GM19455 (cell line): ENCODE measurements at regions not wholly inside any gene's neighbourhood (a gene's known extent, or its start where the extent isn't known, plus 50 kb on each side); places are given as distances from the start of the nearest gene placed in this dataset.

ENCODE experiments used
- ATAC-seq: cut with Tn5 transposase; IDR thresholded peaks from one replicate; pipeline ENCODE4 v1.9.1; 2021; ENCODE audit not compliant: unreplicated experiment

DNA sequence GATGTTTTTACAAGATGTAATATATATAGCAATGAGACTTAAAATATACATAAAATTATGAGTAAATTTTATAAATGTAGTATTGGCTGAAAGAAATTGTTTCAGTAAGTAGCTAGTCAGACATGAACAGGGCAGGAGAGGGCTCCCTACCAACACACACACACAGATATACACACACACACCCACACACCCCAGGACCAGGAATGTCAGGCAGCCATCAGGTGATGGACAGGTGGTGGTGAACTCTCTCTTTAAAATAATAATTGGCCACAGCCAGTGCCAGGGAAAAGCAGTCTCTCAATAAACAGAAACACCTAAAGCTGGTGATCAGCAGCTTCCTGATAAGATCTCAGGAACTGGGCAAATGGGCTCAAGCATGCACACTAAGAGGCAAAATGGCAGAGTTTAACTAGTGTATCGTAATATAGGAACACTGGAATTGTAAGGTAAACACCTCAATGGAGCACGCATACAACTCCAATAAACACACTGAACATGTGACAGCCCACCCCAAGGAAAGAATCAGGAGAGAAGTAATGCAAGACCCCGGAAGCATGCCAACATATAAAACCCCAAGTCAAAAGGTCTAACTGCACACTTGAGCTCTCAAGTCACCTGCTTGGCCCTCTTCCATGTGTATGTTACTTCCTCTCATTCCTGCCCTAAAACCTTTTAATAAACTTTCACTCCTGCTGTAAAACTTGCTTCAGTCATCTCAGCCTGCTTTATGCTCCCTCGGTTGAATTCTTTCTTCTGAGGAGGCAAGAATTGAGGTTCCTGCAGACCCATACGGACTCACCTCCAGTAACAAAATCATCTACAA, 1034.1 kb upstream of the SEMA6D start:
- no peak for ATAC-seq

DNA sequence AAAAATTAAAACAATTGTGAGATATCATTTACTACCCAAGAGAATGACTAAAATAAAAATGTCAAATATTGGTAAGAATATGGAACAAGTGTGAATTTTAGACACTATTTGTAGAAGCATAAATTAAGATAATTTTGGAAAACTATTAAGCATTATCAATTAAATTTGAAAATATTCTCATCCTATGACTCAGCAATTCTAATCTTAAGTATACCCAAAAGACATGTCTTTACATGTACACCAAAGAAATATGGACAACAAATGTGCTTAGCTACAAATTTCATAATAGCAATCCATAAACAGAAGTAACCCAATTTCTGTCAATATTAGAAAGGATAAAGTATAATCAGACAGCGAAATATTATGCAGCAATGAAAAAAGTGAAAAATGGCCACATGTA, 1032.2 kb upstream of the SEMA6D start:
- ATAC-seq, result no peak

DNA sequence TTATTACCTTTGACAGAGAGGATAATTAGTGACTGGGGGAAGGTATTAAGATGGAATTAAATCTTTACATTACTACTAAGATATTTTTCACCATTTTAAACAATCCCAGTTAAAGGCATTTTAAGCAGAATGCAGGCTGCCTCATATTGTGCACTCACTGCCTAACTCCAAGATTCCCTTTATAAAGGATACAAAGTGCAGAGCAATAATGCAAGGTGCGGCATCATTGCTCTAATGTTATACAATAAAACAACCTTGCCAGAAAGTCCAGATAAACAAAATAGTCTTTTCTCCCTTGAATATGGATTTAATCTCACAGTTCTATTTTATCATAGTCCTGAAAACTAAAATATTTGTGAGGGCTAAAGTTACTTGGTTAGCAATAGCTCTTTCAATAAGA, 1031.6 kb upstream of the SEMA6D start:
- no peak for ATAC-seq

DNA sequence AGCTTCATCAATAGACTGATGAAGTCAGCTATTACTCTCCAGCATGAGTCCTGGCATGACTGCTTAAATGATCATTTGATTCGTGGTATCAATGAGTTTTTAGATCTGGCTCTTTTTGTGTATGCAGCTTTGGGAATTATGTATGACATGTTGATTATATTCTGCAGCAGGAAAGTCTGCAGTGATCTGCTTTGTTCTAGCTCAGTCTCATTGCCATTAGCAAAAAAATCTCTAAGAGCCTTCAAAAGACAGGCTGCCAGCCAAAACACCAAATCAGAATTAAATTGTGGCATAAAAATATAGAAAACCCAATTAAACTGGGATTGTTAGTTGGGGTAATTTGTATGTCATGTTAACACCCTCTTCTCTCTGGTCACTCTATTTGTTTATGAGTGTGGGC, 1021.0 kb upstream of the SEMA6D start:
- ATAC-seq, result no peak

DNA sequence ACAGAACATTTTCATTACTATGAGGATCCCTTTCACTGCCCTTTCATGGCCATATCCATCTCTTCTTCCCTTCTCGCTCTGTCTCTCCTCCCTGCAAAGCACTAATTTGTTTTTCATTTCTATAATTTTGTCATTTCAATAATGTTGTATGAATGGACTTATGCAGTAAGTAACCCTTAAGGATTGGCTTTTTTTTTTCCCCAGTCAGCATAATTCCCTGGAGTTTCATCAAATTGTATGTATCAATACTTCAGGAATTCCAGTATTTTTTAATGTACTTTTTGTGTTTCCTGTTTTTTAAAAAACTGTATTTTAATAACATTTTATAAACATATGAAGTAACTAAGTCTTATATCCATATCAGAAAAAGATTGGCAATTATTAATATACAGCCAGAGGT, 1016.0 kb upstream of the SEMA6D start:
- ATAC-seq, result no peak

DNA sequence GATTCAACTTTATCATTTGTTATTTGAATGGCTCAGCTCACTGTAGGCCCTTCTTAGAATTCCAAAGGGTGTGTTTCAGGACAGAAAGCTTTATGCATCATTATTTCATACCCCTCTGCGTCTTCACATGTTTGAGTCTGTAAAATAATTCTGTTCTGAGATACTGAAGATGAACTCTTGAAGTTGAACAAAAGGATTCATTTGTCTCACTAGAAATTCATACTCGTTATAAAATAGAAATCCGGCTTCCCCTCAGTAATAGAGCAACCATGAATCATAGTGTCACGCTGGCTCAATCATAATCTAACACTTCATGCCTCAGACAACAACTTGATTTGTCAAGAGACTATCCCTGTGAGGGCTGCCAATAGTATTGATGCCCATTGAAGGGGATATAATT, 1015.4 kb upstream of the SEMA6D start:
- ATAC-seq, result no peak

DNA sequence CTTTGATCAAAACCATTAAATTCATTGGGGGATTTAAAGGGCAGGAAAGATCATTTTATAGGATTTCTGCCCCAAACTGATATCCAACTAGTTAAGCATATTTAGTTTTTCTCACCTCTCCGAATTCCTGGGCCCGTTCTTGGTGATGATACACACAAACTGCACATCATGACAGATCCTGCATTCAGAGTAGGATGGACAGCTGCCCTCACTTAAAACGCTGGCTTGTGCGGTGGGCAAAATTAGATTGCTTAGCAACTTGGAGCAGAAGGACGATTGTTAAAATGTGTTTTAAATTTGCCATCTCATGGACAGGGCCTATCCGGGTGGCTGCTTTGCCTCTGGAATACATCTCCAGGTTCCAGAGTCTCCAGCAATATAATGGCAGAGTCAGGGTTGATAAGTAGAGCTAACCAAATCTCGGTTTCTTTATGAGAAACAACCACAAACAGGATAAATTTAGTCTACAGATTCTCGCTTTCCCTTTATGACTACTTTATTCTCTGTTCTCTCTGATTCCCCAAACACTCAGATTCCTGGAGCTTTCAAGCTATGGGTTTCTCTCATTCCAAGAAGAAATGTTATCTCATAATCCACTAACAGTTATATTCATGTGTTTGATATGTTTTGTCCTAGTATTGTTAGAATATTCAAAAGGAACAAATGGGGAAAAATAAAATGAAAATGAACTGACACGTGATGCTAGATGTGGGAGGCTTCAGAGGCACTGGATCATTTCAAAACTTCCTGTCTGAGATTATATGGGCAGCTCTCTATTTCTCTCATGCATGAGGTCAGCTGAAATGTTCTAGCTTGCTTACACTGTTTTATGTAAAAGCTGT, 1014.1 kb upstream of the SEMA6D start:
- no peak for ATAC-seq

DNA sequence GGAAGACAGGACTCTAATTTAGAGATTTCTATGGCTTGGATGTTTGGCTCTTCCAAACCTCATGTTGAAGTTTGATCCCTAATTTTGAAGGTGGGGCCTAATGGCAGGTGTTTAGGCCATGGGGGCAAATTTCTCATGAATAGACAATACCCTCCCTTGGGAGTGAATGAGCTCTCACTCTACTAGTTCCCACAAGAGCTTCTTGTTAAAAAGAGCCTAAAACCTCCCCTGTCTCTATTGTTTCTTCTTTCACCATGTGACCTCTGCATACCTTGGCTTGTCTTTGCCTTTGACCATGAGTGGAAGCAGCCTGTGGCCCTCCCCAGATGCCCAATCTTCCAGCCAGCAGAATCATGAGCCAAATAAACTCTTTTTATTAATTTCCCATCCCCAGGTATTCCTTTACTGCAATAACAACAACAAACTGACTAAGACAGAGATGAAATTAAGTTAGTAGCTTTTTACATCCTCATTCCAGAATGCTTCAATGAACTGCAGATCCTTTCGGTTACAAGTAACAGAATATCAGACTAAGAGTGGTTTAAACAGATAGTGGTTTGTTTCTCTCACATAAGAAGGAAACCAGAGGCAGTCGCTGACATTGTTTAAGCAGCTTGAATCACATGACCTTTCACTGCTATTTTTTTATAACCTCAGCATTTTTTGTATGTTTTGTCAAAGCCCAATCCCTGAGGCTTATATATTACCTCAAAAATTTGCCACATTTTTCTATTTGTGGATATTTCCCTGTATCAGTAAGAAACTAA, 1013.3 kb upstream of the SEMA6D start:
- ATAC-seq, result no peak

DNA sequence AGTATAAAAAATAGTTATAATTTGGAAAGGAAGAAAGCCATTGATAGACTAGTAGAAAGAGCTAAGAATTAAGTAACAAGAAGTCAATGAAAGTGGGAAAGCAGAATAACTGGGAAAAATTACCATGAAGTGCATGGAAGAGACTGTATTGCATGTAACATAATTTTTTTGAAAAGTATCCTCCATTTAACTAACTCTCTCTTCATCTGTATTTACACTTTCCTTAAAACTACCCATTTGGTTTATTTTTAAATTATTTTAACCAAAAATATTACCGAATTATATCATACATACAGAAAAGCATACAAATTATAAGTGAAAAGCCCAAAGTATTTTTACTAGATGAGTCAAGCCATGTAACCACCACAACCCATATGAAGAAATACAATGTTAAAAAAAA, 1009.9 kb upstream of the SEMA6D start:
- ATAC-seq, result no peak

DNA sequence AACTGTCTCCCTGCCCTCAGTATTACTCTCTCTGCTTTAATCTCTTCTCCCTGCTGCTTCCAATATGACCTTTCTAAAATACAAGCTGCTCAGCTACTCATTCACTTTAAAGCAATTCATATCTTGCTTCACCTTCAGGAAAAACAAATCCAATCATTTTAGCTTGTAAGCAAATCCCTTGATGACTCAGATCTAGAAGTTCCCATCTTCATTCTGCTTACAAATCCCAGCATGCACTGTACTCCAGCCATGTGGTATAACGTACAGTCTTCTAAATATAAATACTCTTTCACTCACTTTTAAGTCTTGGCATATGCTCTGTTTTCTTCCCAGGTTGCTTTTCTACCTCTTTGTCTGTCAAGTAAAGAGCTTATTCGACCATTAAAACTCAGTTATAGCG, 1009.1 kb upstream of the SEMA6D start:
- ATAC-seq, result no peak

DNA sequence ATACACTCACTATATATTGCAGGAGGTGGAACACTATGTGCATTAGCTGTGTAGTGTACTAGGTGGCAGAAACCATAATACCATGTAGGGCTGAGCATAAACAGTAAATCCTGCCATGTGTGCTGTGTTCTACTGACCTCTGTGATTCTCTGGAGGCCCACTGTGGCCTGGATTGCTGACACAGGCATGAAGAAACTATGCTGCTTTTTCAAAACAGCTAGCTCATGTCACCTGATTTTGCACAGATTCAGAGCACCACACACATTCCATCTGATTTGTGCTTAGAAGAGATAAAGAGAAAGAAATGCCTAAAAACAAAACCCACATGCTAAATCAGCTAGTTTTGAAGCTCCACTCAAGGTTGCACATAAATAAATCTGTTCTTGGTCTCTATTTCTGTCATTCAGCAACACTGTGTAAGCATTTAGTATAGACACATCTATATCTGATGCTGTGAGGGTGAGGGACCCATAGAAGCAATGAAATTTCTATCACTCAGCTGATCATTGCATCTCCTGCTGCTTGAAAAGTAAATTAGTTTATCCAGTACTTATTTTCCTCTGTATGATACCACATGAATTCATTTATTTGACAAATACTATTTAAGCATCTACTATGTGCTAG, 1007.7 kb upstream of the SEMA6D start:
- ATAC-seq, result no peak

DNA sequence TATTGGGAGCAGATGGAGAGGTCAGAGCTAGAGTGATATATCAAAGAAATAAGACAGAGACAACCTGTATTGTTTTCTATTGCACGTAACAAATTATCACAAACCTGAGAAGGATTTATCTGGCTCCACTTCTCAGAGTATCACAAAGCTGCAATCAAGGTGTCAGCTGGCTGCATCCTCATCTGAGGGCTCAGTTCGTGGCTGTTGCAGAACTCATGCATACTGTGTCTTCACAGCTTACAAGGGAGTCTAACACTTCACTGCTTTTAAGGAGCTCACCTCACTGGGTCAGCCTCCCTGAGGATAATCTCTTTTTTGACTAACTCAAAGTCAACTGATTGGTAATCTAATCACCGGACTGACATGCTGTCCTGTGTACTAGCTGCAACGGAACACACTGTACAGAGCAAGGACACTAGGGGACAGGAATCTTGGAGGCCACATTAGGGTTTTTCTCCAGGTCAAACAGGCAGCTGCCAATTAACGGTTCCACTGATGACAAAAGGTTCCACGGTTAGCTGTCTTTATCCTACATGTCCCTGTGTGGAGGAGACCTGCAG, 1006.8 kb upstream of the SEMA6D start:
- no peak for ATAC-seq

DNA sequence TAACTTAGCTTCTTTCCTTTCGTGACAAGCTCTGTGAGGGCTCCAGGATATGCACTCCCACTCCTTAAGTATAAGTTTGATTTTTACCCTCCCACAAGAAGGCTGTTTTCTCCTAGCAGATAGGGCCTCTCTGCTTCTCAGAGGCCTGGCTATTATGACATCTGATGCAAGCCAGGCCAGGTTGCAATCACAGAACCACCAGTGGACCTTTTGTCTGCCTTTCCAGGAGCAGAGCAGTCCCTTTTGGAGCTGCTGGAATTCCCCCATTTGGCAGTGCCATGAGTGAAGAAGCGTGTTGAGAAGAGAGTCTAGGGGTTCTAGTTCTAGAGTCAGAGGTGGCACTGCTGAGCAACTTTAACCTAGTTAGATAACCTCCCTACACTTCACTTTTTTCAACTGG, 1004.3 kb upstream of the SEMA6D start:
- ATAC-seq, result no peak

DNA sequence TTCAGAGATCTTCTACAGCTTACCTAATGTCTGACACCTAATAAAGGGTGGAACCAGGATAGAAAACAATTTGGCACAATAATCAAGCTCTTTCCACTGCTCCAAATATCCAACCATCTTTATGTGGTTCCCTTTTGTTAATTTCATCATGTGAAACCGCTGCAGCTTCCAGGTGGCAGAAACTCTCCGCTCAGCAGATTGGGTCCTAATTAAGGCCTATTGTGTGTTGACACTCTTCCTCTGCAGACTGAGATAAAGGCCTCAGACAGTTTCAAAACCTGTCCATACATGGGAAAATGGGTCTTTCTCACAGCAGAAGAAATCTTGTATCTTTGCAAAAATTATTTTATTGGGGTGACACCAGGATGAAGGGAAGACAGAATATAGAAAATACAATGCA, 1002.4 kb upstream of the SEMA6D start:
- ATAC-seq, result no peak

DNA sequence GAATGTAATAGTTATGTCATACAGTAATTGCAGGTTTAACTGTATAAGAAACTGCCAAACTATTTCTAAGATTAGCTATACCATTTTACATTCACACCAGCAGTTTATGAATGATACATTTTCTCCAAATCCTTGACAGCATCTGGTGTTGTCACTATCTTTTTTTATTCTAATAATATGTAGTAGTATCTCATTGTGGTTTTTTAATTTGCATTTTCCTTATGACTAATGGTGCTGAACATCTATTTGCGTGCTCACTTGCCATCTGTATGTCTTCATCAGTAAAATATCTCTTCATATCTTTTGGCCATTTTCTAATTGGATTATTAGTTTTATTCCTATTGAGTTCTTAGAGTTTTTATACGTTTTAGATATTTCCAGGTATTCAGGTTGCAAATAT, 994.0 kb upstream of the SEMA6D start:
- ATAC-seq, result no peak

DNA sequence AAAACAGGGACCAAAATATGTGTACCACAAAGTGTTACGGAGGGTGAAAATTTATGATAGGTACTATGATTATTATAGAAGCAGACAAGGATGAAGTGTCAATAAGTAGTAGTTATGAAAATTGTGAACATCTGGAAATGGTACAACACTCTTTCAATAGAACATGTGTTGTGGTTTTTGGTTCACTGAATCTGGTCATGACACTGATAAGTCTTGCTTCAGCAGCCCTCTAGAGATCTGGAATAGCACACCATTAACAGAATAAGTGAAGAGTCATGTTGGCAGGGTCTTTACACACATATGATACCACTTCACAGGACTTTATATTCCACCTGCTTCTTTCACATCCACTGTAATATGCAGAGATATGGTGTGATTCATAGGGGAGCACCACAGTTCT, 985.2 kb upstream of the SEMA6D start:
- ATAC-seq, result no peak

DNA sequence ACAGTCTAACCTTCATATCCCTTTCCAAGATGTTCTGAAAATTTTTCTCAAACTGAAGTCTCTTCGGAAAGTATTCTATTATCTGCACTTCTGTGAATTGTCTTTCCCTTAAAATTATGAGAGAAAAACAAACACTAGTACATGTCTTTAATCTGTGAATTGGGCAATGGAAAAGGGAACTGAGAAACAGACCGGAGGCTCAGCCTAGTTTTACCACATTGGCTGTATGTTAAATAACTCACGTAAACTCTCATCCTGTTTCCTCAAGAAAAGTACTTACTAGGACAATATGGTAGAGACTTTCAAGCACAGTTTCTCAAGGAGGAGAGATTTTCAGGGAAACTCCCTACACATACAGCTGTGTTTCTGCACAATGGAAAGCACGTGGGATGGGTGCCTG, 982.2 kb upstream of the SEMA6D start:
- ATAC-seq, result no peak

DNA sequence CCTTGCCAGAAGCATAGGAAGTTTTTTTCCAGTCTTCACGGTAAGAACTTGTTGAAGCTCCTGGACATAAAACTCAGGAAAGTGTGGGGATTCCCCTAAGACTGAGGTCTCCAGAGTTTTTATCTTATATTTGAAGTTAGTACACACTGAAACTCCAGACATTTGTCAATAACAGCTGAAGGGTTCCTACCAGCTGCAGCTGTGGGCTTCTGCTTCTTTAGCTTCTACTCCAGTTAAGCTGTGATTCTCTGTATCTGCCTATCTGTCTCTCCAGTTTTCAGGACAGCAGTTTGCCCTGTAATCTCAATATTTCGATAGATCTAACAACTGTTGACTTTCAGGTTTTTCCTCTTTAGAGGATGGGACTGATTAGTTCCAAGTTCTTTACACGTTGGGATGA, 966.0 kb upstream of the SEMA6D start:
- no peak for ATAC-seq

DNA sequence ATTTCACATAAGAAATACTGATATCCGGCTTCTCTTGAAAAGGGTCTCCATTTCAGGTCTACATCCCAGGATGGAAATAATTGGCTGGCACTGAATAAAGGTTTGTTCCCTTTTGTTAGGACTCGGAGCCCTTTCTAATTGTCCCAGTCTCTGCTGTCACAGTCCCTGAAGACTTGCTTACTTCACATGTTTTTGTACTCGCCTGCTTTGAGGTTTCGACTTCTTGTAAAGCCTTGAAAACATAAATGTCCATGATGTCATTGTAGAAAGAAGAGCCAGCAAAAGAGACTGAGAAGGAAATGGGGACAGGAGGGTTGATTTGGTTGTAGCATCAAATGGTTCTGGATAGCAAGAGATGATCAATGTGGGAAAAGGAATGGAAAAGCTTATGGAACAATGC, 963.4 kb upstream of the SEMA6D start:
- ATAC-seq, result no peak

DNA sequence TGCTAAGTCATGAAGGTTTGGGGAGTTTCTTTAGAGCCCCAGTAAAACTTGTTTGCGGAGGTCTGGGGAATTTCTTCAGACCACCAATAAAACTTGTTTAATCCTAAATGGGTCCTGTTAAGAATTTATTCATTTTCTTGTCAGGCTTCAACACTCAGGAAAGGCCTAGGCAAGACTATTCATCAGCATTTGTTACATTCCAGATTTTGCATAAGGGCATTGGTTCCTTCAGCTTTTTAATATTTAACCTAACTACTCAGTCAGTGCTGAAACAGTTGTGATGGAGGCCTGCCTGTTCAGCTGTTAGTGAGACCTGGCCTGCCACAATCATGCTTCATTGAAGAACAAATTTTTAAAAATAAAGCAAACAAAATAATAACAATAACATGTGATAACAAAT, 954.2 kb upstream of the SEMA6D start:
- no peak for ATAC-seq

DNA sequence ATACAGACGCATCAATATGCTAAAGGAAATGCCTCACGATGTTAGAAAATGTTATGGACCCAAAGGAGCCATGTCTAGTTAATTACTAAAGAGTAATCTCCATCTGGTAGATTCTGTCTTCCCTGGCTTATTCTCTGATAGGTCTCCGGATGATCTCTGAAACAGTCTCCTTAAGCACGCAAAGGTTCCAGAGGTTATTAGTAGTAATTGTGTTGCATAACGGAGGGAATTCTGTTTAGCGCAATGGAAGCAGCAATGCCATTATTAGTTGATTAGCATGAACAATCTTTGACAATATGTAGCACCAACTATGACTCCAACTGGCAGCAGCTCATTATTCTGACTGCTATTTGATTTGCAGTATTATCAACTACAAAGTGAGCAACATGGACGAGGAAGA, 952.5 kb upstream of the SEMA6D start:
- no peak for ATAC-seq
